ENCODE measurements at regions not wholly inside any gene's neighbourhood (a gene's known extent, or its start where the extent isn't known, plus 50 kb on each side); places are given as distances from the start of the nearest gene placed in this dataset.

DNA sequence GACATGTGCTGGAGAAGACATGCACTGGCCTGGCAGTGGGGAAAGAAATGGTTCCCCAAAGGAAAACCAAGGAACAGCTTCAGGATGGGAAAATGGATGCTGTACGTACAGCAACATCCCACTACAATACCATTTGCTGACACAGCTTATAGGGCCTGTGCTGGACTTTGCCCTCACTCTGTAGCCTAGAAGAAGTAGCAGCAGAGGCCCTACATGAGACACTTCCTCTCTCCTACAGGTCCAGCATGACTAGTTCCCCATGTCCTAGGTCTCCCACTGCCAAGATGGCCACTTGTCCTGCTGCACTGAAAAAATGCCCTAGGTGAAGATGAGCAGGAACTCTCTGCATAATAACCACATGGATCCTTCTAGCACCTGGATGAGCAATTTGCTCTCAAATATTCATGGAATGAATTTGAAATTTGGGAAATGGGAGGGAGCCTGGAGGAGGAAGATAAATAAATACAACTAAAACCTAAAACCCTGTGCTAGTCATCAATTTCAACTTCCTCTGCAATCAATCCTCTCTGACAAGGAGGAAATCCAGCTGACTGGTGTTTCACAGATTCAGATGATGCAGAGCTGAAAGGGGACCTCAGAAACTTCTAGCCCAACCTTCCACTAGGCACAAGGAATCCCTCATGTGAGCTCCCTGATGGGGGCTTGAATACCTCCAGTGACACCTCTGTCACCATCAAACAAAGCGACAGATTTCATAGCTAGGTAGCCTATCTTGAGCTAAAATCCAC is 514.3 kb upstream of the PPP2R3A start:
- H3K36me3 ChIP-seq (ENCODE audit: control insufficient read depth, insufficient read depth, low read length): no peaks in the 10 kb centered on the region
- DNase-seq (ENCODE audit: extremely low read depth, insufficient read length): no peak
- H3K4me3 ChIP-seq (replicated peaks; ENCODE audit: low read depth, low read length): no peak overlapping the region
- H3K27me3 ChIP-seq (replicated peaks; ENCODE audit: control insufficient read depth, insufficient read depth, low read length): no peaks in the 10 kb centered on the region; the same call in 1 of the 2 replicates
- TF ChIP-seq, protein P1, sequence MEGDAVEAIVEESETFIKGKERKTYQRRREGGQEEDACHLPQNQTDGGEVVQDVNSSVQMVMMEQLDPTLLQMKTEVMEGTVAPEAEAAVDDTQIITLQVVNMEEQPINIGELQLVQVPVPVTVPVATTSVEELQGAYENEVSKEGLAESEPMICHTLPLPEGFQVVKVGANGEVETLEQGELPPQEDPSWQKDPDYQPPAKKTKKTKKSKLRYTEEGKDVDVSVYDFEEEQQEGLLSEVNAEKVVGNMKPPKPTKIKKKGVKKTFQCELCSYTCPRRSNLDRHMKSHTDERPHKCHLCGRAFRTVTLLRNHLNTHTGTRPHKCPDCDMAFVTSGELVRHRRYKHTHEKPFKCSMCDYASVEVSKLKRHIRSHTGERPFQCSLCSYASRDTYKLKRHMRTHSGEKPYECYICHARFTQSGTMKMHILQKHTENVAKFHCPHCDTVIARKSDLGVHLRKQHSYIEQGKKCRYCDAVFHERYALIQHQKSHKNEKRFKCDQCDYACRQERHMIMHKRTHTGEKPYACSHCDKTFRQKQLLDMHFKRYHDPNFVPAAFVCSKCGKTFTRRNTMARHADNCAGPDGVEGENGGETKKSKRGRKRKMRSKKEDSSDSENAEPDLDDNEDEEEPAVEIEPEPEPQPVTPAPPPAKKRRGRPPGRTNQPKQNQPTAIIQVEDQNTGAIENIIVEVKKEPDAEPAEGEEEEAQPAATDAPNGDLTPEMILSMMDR (IDR thresholded peaks at IDR 0.05; ENCODE audit: insufficient read depth, low read length, poor library complexity, severe bottlenecking): no peak

DNA sequence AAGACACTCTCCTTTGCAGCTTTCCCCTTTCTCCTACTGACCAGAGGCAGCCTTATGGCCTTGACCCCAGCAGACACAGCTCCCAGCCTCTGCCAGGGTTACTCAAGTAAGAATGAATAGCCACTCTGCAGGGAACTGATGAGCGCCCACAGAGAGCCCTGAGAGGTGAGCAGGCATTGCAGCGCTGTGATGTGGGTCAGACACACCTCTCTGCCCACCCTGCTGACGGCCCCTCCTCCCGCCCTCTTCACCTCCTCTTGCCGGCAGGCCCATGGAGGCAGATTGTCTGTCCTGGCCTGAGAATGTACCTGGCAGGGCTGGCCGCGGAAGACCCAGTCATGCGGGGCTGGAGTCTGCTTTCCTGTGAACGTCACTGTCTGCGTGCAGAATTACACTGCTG is 512.6 kb upstream of the PPP2R3A start:
- Histone ChIP-seq H3K36me3 (ENCODE audit: control insufficient read depth, insufficient read depth, low read length) (no peaks in the 10 kb centered on the region), H3K27me3 (replicated peaks; ENCODE audit: control insufficient read depth, insufficient read depth, low read length) (no peaks in the 10 kb centered on the region; the same call in none of the 2 replicates), H3K4me3 (replicated peaks; ENCODE audit: low read depth, low read length) (no peak overlapping the region)
- TF ChIP-seq, protein P1 (IDR thresholded peaks at IDR 0.05; ENCODE audit: insufficient read depth, low read length, poor library complexity, severe bottlenecking): no peak
- no peak for DNase-seq (ENCODE audit: extremely low read depth, insufficient read length)

DNA sequence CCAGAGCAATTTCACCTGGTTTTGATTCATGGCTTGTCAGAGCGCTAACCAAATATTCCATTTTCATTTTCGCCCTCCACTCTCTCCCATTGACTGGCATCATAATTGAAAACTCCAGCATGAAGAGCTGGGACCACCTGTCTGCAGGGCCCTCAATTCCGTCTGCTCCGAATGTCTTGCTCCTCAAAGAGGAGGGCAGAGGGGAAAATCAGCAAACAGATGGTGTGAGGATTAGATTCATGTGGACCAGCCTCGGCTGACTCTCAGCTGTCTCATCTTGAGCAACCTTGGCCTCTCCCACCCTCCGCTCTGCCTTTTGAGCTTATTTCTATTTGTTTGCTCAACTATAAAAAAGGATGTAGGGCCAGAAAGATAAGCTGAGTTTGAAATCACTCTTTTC is 512.2 kb upstream of the PPP2R3A start:
- TF ChIP-seq, protein P1 (IDR thresholded peaks at IDR 0.05; ENCODE audit: insufficient read depth, low read length, poor library complexity, severe bottlenecking): no peak
- H3K36me3 ChIP-seq (ENCODE audit: control insufficient read depth, insufficient read depth, low read length): no peaks in the 10 kb centered on the region
- DNase-seq (ENCODE audit: extremely low read depth, insufficient read length): no peak

DNA sequence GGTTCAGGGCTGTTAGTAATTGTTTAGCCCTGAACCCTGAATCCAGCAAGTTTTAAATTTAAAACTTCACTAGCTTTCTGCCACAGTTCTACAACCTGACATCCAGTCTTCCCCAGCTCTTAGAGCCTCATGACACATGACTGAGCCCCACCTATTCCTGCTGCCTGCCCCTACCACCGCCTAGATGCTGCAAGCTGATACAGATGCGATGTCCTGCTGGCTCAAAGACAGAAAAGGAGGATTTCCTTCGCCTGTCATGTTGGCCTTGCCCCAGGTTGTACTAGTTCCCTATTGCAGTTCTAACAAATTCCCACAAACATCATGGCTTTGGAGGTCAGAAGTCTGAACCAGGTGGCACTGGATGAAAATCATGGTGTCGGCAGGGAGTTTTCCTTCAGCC is 510.6 kb upstream of the PPP2R3A start:
- DNase-seq (ENCODE audit: extremely low read depth, insufficient read length): no peak
- Histone ChIP-seq H3K4me3 (replicated peaks; ENCODE audit: low read depth, low read length) (no peak overlapping the region), H3K27me3 (replicated peaks; ENCODE audit: control insufficient read depth, insufficient read depth, low read length) (no peaks in the 10 kb centered on the region; the same call in 1 of the 2 replicates), H3K36me3 (ENCODE audit: control insufficient read depth, insufficient read depth, low read length) (no peaks in the 10 kb centered on the region)
- TF ChIP-seq, protein P1 (IDR thresholded peaks at IDR 0.05; ENCODE audit: insufficient read depth, low read length, poor library complexity, severe bottlenecking): no peak

More for the DNA sequence above, 512.2 kb upstream of the PPP2R3A start:
- no peaks in the 10 kb centered on the region; the same call in none of the 2 replicates for H3K27me3 ChIP-seq (replicated peaks; ENCODE audit: control insufficient read depth, insufficient read depth, low read length)
- H3K4me3 ChIP-seq (replicated peaks; ENCODE audit: low read depth, low read length): no peak overlapping the region

DNA sequence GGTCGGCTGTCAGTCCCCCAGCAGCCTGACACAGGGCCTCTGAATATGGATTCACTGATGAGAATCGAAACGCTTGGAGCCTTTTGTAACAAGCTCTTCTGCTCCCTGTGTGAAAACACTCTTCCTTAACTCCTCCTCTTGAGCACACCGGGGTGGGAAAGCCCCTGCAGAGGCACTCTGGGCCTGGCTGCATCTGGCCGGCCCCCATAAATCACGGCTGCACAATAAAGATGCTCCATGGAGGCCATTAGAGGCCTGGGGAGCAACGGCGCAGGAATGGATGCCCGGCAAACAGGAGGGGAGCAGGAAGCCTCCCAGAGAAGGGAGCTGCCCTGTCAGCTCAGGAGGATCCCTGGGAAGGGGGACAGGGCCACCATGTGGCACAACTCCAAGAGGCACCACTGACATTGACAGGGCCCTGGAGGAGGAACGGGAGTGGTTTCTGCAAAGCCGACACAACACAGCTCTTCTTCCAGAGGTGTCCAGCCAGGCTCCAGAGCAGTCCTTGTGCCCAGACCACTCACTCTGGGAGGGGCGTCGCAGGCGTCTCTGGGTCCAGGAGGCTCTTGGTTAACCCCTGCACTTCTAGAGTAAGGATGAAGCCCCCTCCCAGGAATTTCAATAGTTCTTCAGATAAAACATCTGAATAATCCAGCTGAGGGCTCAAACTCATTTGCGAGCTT is 509.3 kb upstream of the PPP2R3A start:
- TF ChIP-seq, protein P1 (IDR thresholded peaks at IDR 0.05; ENCODE audit: insufficient read depth, low read length, poor library complexity, severe bottlenecking): no peak
- Histone ChIP-seq H3K36me3 (ENCODE audit: control insufficient read depth, insufficient read depth, low read length) (no peaks in the 10 kb centered on the region), H3K4me3 (replicated peaks; ENCODE audit: low read depth, low read length) (no peak overlapping the region), H3K27me3 (replicated peaks; ENCODE audit: control insufficient read depth, insufficient read depth, low read length) (no peaks in the 10 kb centered on the region; the same call in 1 of the 2 replicates)
- no peak for DNase-seq (ENCODE audit: extremely low read depth, insufficient read length)

Data from GM06990 (cell line).